HUES64 (cell line): ENCODE measurements at regions not wholly inside any gene's neighbourhood (a gene's known extent, or its start where the extent isn't known, plus 50 kb on each side); places are given as distances from the start of the nearest gene placed in this dataset.

Experiments
- H3K27ac ChIP-seq: 2 replicates; pipeline ENCODE4 v1.7.0; 2013; ENCODE audit warnings: low read depth, low read length, inconsistent platforms
- H3K27me3 ChIP-seq: 2 replicates; pipeline ENCODE4 v1.6.1; 2013; ENCODE audit warnings: mild to moderate bottlenecking, low read length; ENCODE audit not compliant: insufficient read depth
- H3K36me3 ChIP-seq: 2 replicates; pipeline ENCODE4 v1.6.1; 2013; ENCODE audit warnings: mild to moderate bottlenecking, low read length; ENCODE audit not compliant: insufficient read depth
- H3K4me1 ChIP-seq: 2 replicates; pipeline ENCODE4 v1.6.1; 2013; ENCODE audit warnings: mild to moderate bottlenecking, low read length, moderate library complexity; ENCODE audit not compliant: insufficient read depth
- H3K4me3 ChIP-seq: 2 replicates; pipeline ENCODE4 v1.5.1; 2013; ENCODE audit warnings: mild to moderate bottlenecking, low read length, moderate library complexity
- H3K9ac ChIP-seq: 2 replicates; pipeline ENCODE4 v1.6.1; 2013; ENCODE audit warnings: mild to moderate bottlenecking, low read depth, low read length
- H3K9me3 ChIP-seq: 2 replicates; pipeline ENCODE4 v1.6.1; 2013; ENCODE audit warnings: low read depth, low read length; ENCODE audit not compliant: insufficient read depth
- WGBS: fragments of 150-250, 120-280 bp; methylation state at CpG from one replicate; pipeline ENCODE4 v1.1.7; 2013; ENCODE audit warnings: missing lambda C conversion rate; 5-methylcytosine and 5-hydroxymethylcytosine counted together

- Histone ChIP-seq H3K27ac (no peak overlapping the region), H3K36me3 (no peaks in the 10 kb centered on the region)
- 92% methylated on average over 2 of the region's 2 CpGs for WGBS
Observed at GRCh38 chr2:7472465-7472864, 555.3 kb downstream of the RNF144A start.

GRCh38 chr2:7473135-7473771 lies 556.0 kb downstream of the RNF144A start:
- WGBS: 92% methylated on average over 4 of the region's 7 CpGs
- H3K9me3 ChIP-seq: no peaks in the 10 kb centered on the region
- H3K27me3 ChIP-seq: no peaks in the 10 kb centered on the region
- 0 out of 2 replicates have a peak, but pooled peaks cover 4% of the 10 kb centered on the region for H3K4me1 ChIP-seq
- H3K9ac ChIP-seq: no peak overlapping the region
- no peaks in the 10 kb centered on the region for H3K36me3 ChIP-seq
- no peak overlapping the region for H3K27ac ChIP-seq
- no peak overlapping the region for H3K4me3 ChIP-seq

More at GRCh38 chr2:7472465-7472864, 555.3 kb downstream of the RNF144A start:
- H3K4me3 ChIP-seq: no peak overlapping the region
- no peak overlapping the region for H3K9ac ChIP-seq
- H3K27me3 ChIP-seq: no peaks in the 10 kb centered on the region
- no peaks in the 10 kb centered on the region for H3K9me3 ChIP-seq
- H3K4me1 ChIP-seq: 0 out of 2 replicates have a peak, but pooled peaks cover 4% of the 10 kb centered on the region

GRCh38 chr2:7476371-7476770 lies 559.2 kb downstream of the RNF144A start:
- no peaks in the 10 kb centered on the region for H3K36me3 ChIP-seq
- H3K9ac ChIP-seq: no peak overlapping the region
- H3K4me1 ChIP-seq: 0 out of 2 replicates have a peak, but pooled peaks cover 4% of the 10 kb centered on the region
- no peak overlapping the region for H3K4me3 ChIP-seq
- no peak overlapping the region for H3K27ac ChIP-seq
- no peaks in the 10 kb centered on the region for H3K27me3 ChIP-seq
- H3K9me3 ChIP-seq: no peaks in the 10 kb centered on the region

GRCh38 chr2:7479603-7480002 lies 562.4 kb downstream of the RNF144A start:
- H3K9me3 ChIP-seq: 0 out of 2 replicates have a peak, but pooled peaks cover 8% of the 10 kb centered on the region
- H3K4me1 ChIP-seq: no peaks in the 10 kb centered on the region
- H3K9ac ChIP-seq: no peak overlapping the region
- no peaks in the 10 kb centered on the region for H3K36me3 ChIP-seq
- no peak overlapping the region for H3K4me3 ChIP-seq
- H3K27me3 ChIP-seq: no peaks in the 10 kb centered on the region
- H3K27ac ChIP-seq: no peak overlapping the region

GRCh38 chr2:7480431-7480830 lies 563.2 kb downstream of the RNF144A start:
- no peaks in the 10 kb centered on the region for H3K4me1 ChIP-seq
- H3K9ac ChIP-seq: no peak overlapping the region
- no peaks in the 10 kb centered on the region for H3K36me3 ChIP-seq
- no peak overlapping the region for H3K4me3 ChIP-seq
- H3K27me3 ChIP-seq: no peaks in the 10 kb centered on the region
- 0 out of 2 replicates have a peak, but pooled peaks cover 8% of the 10 kb centered on the region for H3K9me3 ChIP-seq
- no peak overlapping the region for H3K27ac ChIP-seq

DNA sequence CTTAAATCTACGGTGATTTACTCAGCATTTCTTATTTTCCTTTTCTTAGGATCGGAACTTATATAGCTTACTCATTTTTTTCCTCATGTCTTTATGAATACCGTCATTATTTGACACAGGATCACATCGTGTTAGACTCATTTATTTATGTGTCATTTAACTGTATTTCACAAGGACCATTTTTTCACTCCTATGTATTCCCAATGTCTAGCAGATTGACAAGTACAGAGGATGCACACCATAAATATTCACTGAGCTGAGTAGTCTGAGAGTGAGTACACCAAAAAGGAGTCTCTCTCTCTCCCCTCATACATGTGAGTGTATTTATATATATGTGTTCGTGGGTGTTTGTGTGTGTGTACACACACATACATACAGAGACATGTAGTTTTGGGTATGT lies 573.5 kb downstream of the RNF144A start:
- WGBS: 97% methylated on average over 4 of the region's 5 CpGs
- no peak overlapping the region for H3K9ac ChIP-seq
- no peak overlapping the region for H3K4me3 ChIP-seq
- peaks cover 7% of the 10 kb centered on the region; the same call in 1 of the 2 replicates for H3K9me3 ChIP-seq
- no peaks in the 10 kb centered on the region for H3K36me3 ChIP-seq
- no peak overlapping the region for H3K27ac ChIP-seq
- no peaks in the 10 kb centered on the region for H3K27me3 ChIP-seq
- no peaks in the 10 kb centered on the region for H3K4me1 ChIP-seq

GRCh38 chr2:7492719-7493118 lies 575.5 kb downstream of the RNF144A start:
- no peak overlapping the region for H3K4me3 ChIP-seq
- 0 out of 2 replicates have a peak, but pooled peaks cover 5% of the 10 kb centered on the region for H3K4me1 ChIP-seq
- H3K9me3 ChIP-seq: peaks cover 7% of the 10 kb centered on the region; the same call in 1 of the 2 replicates
- no CpG with 5 or more reads among the region's 1 CpG for WGBS
- no peak overlapping the region for H3K9ac ChIP-seq
- no peaks in the 10 kb centered on the region for H3K27me3 ChIP-seq
- no peaks in the 10 kb centered on the region for H3K36me3 ChIP-seq
- H3K27ac ChIP-seq: no peak overlapping the region

- no peak overlapping the region for H3K27ac ChIP-seq
- 80% methylated on average over 4 of the region's 4 CpGs for WGBS
Observed at GRCh38 chr2:7497178-7497577, 580.0 kb downstream of the RNF144A start.

GRCh38 chr2:7499018-7499417 lies 581.8 kb downstream of the RNF144A start:
- Histone ChIP-seq H3K9me3 (peaks cover 3% of the 10 kb centered on the region; the same call in 1 of the 2 replicates), H3K27ac (no peak overlapping the region), H3K4me1 (0 out of 2 replicates have a peak, but pooled peaks cover 5% of the 10 kb centered on the region), H3K9ac (no peak overlapping the region), H3K27me3 (no peaks in the 10 kb centered on the region), H3K4me3 (no peak overlapping the region), H3K36me3 (no peaks in the 10 kb centered on the region)
- WGBS: 95% methylated on average over 2 of the region's 2 CpGs

More at GRCh38 chr2:7497178-7497577, 580.0 kb downstream of the RNF144A start:
- H3K27me3 ChIP-seq: no peaks in the 10 kb centered on the region
- H3K9ac ChIP-seq: no peak overlapping the region
- no peaks in the 10 kb centered on the region for H3K36me3 ChIP-seq
- H3K9me3 ChIP-seq: peaks cover 7% of the 10 kb centered on the region; the same call in 1 of the 2 replicates
- H3K4me1 ChIP-seq: 0 out of 2 replicates have a peak, but pooled peaks cover 5% of the 10 kb centered on the region
- no peak overlapping the region for H3K4me3 ChIP-seq

DNA sequence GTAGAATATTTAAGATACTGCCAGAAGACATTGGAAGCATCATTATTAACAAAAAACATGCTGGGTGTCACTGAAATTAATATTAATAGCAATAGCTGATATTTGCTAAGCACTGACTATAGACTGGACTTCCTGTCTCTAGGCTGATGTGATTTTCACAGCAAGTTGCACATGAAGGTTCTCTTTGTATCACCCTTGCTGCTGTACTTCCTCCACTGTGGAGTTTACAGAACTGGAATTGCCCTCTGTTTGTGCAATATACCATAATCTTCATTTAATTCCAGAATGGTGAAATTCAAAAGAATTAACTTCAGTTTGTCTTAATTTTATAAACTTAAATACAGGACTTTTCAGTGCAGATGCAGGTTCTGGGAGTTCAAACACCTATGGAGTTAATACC lies 585.1 kb downstream of the RNF144A start:
- no peak overlapping the region for H3K4me3 ChIP-seq
- no peaks in the 10 kb centered on the region for H3K36me3 ChIP-seq
- no peaks in the 10 kb centered on the region for H3K27me3 ChIP-seq
- H3K9ac ChIP-seq: no peak overlapping the region
- H3K9me3 ChIP-seq: no peaks in the 10 kb centered on the region
- 0 out of 2 replicates have a peak, but pooled peaks cover 2% of the 10 kb centered on the region for H3K4me1 ChIP-seq
- H3K27ac ChIP-seq: no peak overlapping the region

- Histone ChIP-seq H3K27me3 (no peaks in the 10 kb centered on the region), H3K9me3 (no peaks in the 10 kb centered on the region), H3K4me3 (no peak overlapping the region), H3K4me1 (no peaks in the 10 kb centered on the region), H3K36me3 (no peaks in the 10 kb centered on the region), H3K9ac (no peak overlapping the region), H3K27ac (no peak overlapping the region)
- WGBS: 95% methylated on average over 3 of the region's 4 CpGs
Observed at GRCh38 chr2:7508296-7508943, 591.2 kb downstream of the RNF144A start.
